GM12878 (cell line): ENCODE measurements at regions not wholly inside any gene's neighbourhood (a gene's known extent, or its start where the extent isn't known, plus 50 kb on each side); places are given as distances from the start of the nearest gene placed in this dataset.

Source experiments
- ATAC-seq: fragments of 200-7000 bp; cut with Tn5 transposase; 3 replicates; pipeline ENCODE4 v1.9.1; 2020; ENCODE audit warnings: mild to moderate bottlenecking, moderate library complexity
- BruUV-seq: library from RNA; stranded (reverse); fragments of 400-500 nt; replicated peaks from 2 replicates; lab custom pipeline; 2021; lab: Mats Ljungman, UMichigan
- CTCF ChIA-PET: fragments of 300-600 bp; sonication (Branson Sonifier 250); formaldehyde crosslinking; extraction: SDS; loops from one replicate; lab custom pipeline; 2021; ENCODE audit warnings: inconsistent platforms; lab: Yijun Ruan, JAX
- POLR2A ChIA-PET: fragments of 350-600 bp; formaldehyde crosslinking; extraction: SDS; loops from one replicate; lab custom pipeline; 2021; ENCODE audit warnings: inconsistent platforms; lab: Charles Lee
- RAD21 ChIA-PET: fragments of 300-600 bp; sonication (Branson Sonifier 250); formaldehyde crosslinking; loops from one replicate; lab custom pipeline; 2023; ENCODE audit warnings: antibody characterized with exemption; ENCODE audit not compliant: unreplicated experiment; lab: Charles Lee
- SMC1A ChIA-PET: fragments of 300-600 bp; sonication (Branson Sonifier 250); formaldehyde crosslinking; loops from one replicate; lab custom pipeline; 2023; ENCODE audit not compliant: unreplicated experiment, uncharacterized antibody; lab: Charles Lee
- DNase-seq: peaks from one replicate; pipeline ENCODE4 v3.0.0-alpha.2; 2011; ENCODE audit warnings: low read depth, low spot score
- FAIRE-seq: peaks from 3 replicates; lab custom pipeline; 2011; peaks lifted over from hg19 to GRCh38; lab: Jason Lieb, UNC
- H2AFZ ChIP-seq: 2 replicates; pipeline ENCODE4 v1.6.0; 2011; ENCODE audit warnings: low read depth, low read length, control low read depth; ENCODE audit not compliant: control insufficient read depth
- H3K27ac ChIP-seq: 2 replicates; pipeline ENCODE4 v1.5.1; 2011; ENCODE audit warnings: control low read depth; ENCODE audit not compliant: control insufficient read depth, insufficient read depth
- H3K27me3 ChIP-seq, 2 experiments: replicated peaks in 1 of 2; 2 replicates each; pipeline versions ENCODE4 v1.6.0 to v1.6.1; 2011; ENCODE audit warnings: low read length in 1 of 2; ENCODE audit not compliant: control insufficient read depth in 2 of 2, insufficient read depth in 2 of 2
- H3K36me3 ChIP-seq, 2 experiments: 2 replicates each; pipeline ENCODE4 v1.5.1; 2011; ENCODE audit warnings: low read length in 1 of 2; ENCODE audit not compliant: control insufficient read depth in 2 of 2, insufficient read depth in 2 of 2
- H3K4me1 ChIP-seq: 2 replicates; pipeline ENCODE4 v1.6.1; 2011; ENCODE audit warnings: mild to moderate bottlenecking, low read length, moderate library complexity, mixed read lengths; ENCODE audit not compliant: control insufficient read depth, insufficient read depth
- H3K4me2 ChIP-seq: 2 replicates; pipeline ENCODE4 v1.6.0; 2011; ENCODE audit warnings: control low read depth; ENCODE audit not compliant: control insufficient read depth, insufficient read depth
- H3K4me3 ChIP-seq: fragments of 200-600 bp; sonication (generic); 2 replicates; pipeline ENCODE4 v1.5.1; 2016
- H3K79me2 ChIP-seq: 2 replicates; pipeline ENCODE4 v1.6.0; 2011; ENCODE audit warnings: low read length; ENCODE audit not compliant: control insufficient read depth, insufficient read depth
- H3K9ac ChIP-seq: 2 replicates; pipeline ENCODE4 v1.8.0; 2011; ENCODE audit warnings: low read length, control low read depth, mixed read lengths; ENCODE audit not compliant: control insufficient read depth, insufficient read depth
- H3K9me3 ChIP-seq: replicated peaks from 3 replicates; pipeline ENCODE4 v1.5.1; 2011; ENCODE audit warnings: mild to moderate bottlenecking, low read length; ENCODE audit not compliant: control insufficient read depth, insufficient read depth
- H4K20me1 ChIP-seq: 2 replicates; pipeline ENCODE4 v1.6.0; 2011; ENCODE audit not compliant: control insufficient read depth, insufficient read depth
- ASH2L ChIP-seq: fragments of 300-600, 200-600 bp; sonication (generic); IDR thresholded peaks from 2 replicates; pipeline ENCODE4 v1.6.1; 2017; ENCODE audit warnings: low read depth, mild to moderate bottlenecking, borderline replicate concordance
- CHD2 ChIP-seq: IDR thresholded peaks from 2 replicates; pipeline ENCODE4 v1.6.1; 2011; ENCODE audit warnings: low read depth, low read length, improper control_type of control experiment, borderline replicate concordance
- EGR1 ChIP-seq, 2 experiments: IDR thresholded peaks; 1 replicate in 1 of 2; 2 replicates in 1 of 2; pipeline ENCODE4 v1.6.1; 2011 to 2012; ENCODE audit warnings: low read depth in 2 of 2, low read length in 2 of 2, borderline replicate concordance in 1 of 2, mild to moderate bottlenecking in 1 of 2, moderate library complexity in 1 of 2
- EP300 ChIP-seq, 2 experiments: fragments of 150-350 bp in 1 of 2; IDR thresholded peaks; 2 replicates each; pipeline ENCODE4 v1.6.1; 2011 to 2012; ENCODE audit warnings: low read depth in 2 of 2, low read length in 2 of 2, borderline replicate concordance in 1 of 2, improper control_type of control experiment in 1 of 2, inconsistent platforms in 1 of 2; ENCODE audit not compliant: control insufficient read depth in 1 of 2
- FOXK2 ChIP-seq: fragments of 450-650 bp; IDR thresholded peaks from 2 replicates; pipeline ENCODE4 v1.6.1; 2017; ENCODE audit warnings: mild to moderate bottlenecking, moderate library complexity
- KAT2A ChIP-seq: conservative IDR thresholded peaks from 2 replicates; pipeline ENCODE4 v1.6.1; 2011; ENCODE audit warnings: low read depth, low read length; ENCODE audit not compliant: control insufficient read depth
- KDM1A ChIP-seq: fragments of 200-600 bp; sonication (generic); IDR thresholded peaks from 2 replicates; pipeline ENCODE4 v1.6.1; 2016; ENCODE audit warnings: borderline replicate concordance
- MEF2A ChIP-seq: IDR thresholded peaks from 2 replicates; pipeline ENCODE4 v1.6.1; 2011; ENCODE audit warnings: low read depth, mild to moderate bottlenecking, low read length, moderate library complexity; ENCODE audit not compliant: insufficient read depth
- MTA2 ChIP-seq: fragments of 450-650 bp; IDR thresholded peaks from 2 replicates; pipeline ENCODE4 v1.6.1; 2016; ENCODE audit warnings: low read depth, mild to moderate bottlenecking, moderate library complexity
- NFXL1 ChIP-seq: fragments of 450-650 bp; IDR thresholded peaks from 2 replicates; pipeline ENCODE4 v1.6.1; 2017; ENCODE audit warnings: antibody characterized with exemption, mild to moderate bottlenecking, borderline replicate concordance
- NFYA ChIP-seq: IDR thresholded peaks from 2 replicates; pipeline ENCODE4 v1.6.1; 2011; ENCODE audit warnings: low read depth, mild to moderate bottlenecking, low read length, improper control_type of control experiment, borderline replicate concordance
- NKRF ChIP-seq: fragments of 450-650 bp; conservative IDR thresholded peaks from 2 replicates; pipeline ENCODE4 v1.6.1; 2017; ENCODE audit warnings: mild to moderate bottlenecking, moderate library complexity
- RAD51 ChIP-seq: fragments of 450-650 bp; IDR thresholded peaks from 2 replicates; pipeline ENCODE4 v1.6.1; 2016; ENCODE audit warnings: moderate library complexity, mild to moderate bottlenecking, inconsistent platforms
- SUZ12 ChIP-seq: fragments of 200-600 bp; sonication (generic); IDR thresholded peaks from one replicate; pipeline ENCODE4 v1.6.1; 2018; ENCODE audit warnings: antibody characterized with exemption, mild to moderate bottlenecking; ENCODE audit not compliant: unreplicated experiment
- YBX1 ChIP-seq: fragments of 450-650 bp; IDR thresholded peaks from 2 replicates; pipeline ENCODE4 v1.6.1; 2016; ENCODE audit warnings: antibody characterized with exemption
- YY1 ChIP-seq: IDR thresholded peaks from 2 replicates; pipeline ENCODE4 v1.6.1; 2011; ENCODE audit warnings: low read depth, mild to moderate bottlenecking, low read length
- ZNF687 ChIP-seq: fragments of 450-650 bp; IDR thresholded peaks from 2 replicates; pipeline ENCODE4 v1.6.1; 2017; ENCODE audit warnings: mild to moderate bottlenecking, moderate library complexity
- ZSCAN29 ChIP-seq: fragments of 450-650 bp; IDR thresholded peaks from 2 replicates; pipeline ENCODE4 v1.6.1; 2017; ENCODE audit warnings: mild to moderate bottlenecking, moderate library complexity
- WGBS: methylation state at CpG from one replicate; pipeline ENCODE4 v1.1.6; 2016; ENCODE audit warnings: low lambda C conversion rate; ENCODE audit not compliant: insufficient replicate concordance, insufficient coverage; ENCODE audit errors: missing lambda C conversion rate; 5-methylcytosine and 5-hydroxymethylcytosine counted together
- in situ Hi-C: fragments of 300-500 bp; cut with MboI; formaldehyde crosslinking; loops from 9 replicates; pipeline ENCODE4 v1.14.3; 2018; ENCODE audit warnings: mixed read lengths
- intact Hi-C: fragments of 100-400 bp; cut with micrococcal nuclease; formaldehyde crosslinking; loops from one replicate; pipeline ENCODE4 v1.14.2; 2022; ENCODE audit not compliant: unreplicated experiment

GRCh38 chr9:119436261-119436660 is 67.0 kb upstream of the BRINP1 start:
- WGBS: 0% methylated on average over 2 of the region's 2 CpGs
- POLR2A ChIA-PET: no interaction called here
- ATAC-seq: no peak

GRCh38 chr9:119435076-119435475 is 65.8 kb upstream of the BRINP1 start:
- 0% methylated on average over 1 of the region's 1 CpG for WGBS
- H3K9me3 ChIP-seq: no peaks in the 10 kb centered on the region
- H3K36me3 ChIP-seq: no peaks in the 10 kb centered on the region
- DNase-seq (no peak), ATAC-seq (no peak), FAIRE-seq (no peak)
- POLR2A ChIA-PET: no interaction called here
- CTCF ChIA-PET: no interaction called here
- H3K4me3 ChIP-seq: no peak overlapping the region
- no peak overlapping the region for H3K4me2 ChIP-seq
- no peaks in the 10 kb centered on the region for H3K4me1 ChIP-seq
- H3K27ac ChIP-seq: no peak overlapping the region
- H2AFZ ChIP-seq: no peak overlapping the region
- SMC1A ChIA-PET: no interaction called here
- no peak overlapping the region for H3K9ac ChIP-seq
- H3K27me3 ChIP-seq: no peaks in the 10 kb centered on the region; a peak in 1 of 4 replicates
- no peaks in the 10 kb centered on the region for H4K20me1 ChIP-seq
- no peaks in the 10 kb centered on the region for H3K79me2 ChIP-seq
- intact Hi-C loops (no loop called here), in situ Hi-C loops (no loop called here)
- BruUV-seq: no TSS peak
- RAD21 ChIA-PET: no interaction called here
- TF ChIP-seq ASH2L (no peak), KDM1A (no peak), ZSCAN29 (no peak), CHD2 (no peak), ZNF687 (no peak), FOXK2 (no peak), KAT2A (no peak), NKRF (no peak), YY1 (no peak)

More at GRCh38 chr9:119436261-119436660, 67.0 kb upstream of the BRINP1 start:
- in situ Hi-C loops: no loop called here
- BruUV-seq: no TSS peak
- Histone ChIP-seq H3K27me3 (no peaks in the 10 kb centered on the region; a peak in 1 of 4 replicates), H3K4me2 (no peak overlapping the region), H3K4me3 (no peak overlapping the region), H3K4me1 (no peaks in the 10 kb centered on the region), H3K9ac (no peak overlapping the region), H3K9me3 (no peaks in the 10 kb centered on the region), H2AFZ (no peak overlapping the region), H4K20me1 (no peaks in the 10 kb centered on the region)
- FAIRE-seq (no peak), DNase-seq (no peak)
- SMC1A ChIA-PET: no interaction called here
- intact Hi-C loops: no loop called here
- CTCF ChIA-PET: no interaction called here
- TF ChIP-seq MTA2 (no peak), SUZ12 (no peak), NFYA (no peak), NFXL1 (no peak), RAD51 (no peak), ASH2L (no peak), EP300 (IDR thresholded peaks at IDR 0.05; ENCODE audit: borderline replicate concordance in 1 of 2, control insufficient read depth in 1 of 2, low read depth in 2 of 2, low read length in 2 of 2) (no peak), YBX1 (no peak), EGR1 (IDR thresholded peaks at IDR 0.05; ENCODE audit: borderline replicate concordance in 1 of 2, low read depth in 2 of 2, low read length in 2 of 2) (no peak), MEF2A (no peak)
- TF ChIP-seq, all 136 proteins: peak for 0
- no peaks in the 10 kb centered on the region for H3K36me3 ChIP-seq
- H3K79me2 ChIP-seq: no peaks in the 10 kb centered on the region
- RAD21 ChIA-PET: no interaction called here
- H3K27ac ChIP-seq: no peak overlapping the region
